OCI-LY7 (cell line): ENCODE measurements at regions not wholly inside any gene's neighbourhood (a gene's known extent, or its start where the extent isn't known, plus 50 kb on each side); places are given as distances from the start of the nearest gene placed in this dataset.

Experiments used
- CTCF ChIP-seq: fragments of 200-600 bp; sonication (generic); conservative IDR thresholded peaks from 2 replicates; pipeline ENCODE4 v1.5.1; 2014; ENCODE audit warnings: mild to moderate bottlenecking, antibody characterized with exemption, low read length, moderate library complexity, mixed read lengths
- EZH2phosphoT487 ChIP-seq: fragments of 200-600 bp; sonication (generic); IDR thresholded peaks from 2 replicates; pipeline ENCODE4 v1.6.1; 2018; ENCODE audit warnings: low read depth, borderline replicate concordance, mild to moderate bottlenecking, mixed run types, antibody characterized with exemption, low read length, moderate library complexity, mixed read lengths

GRCh38 chr3:134708671-134709070 lies 57.8 kb upstream of the KY start:
- TF ChIP-seq CTCF: no peak
- no peak for TF ChIP-seq EZH2phosphoT487
